Astrocyte (in vitro differentiated cells and primary cell): ENCODE measurements at regions not wholly inside any gene's neighbourhood (a gene's known extent, or its start where the extent isn't known, plus 50 kb on each side); places are given as distances from the start of the nearest gene placed in this dataset.

Experiments
- EZH2 ChIP-seq: IDR thresholded peaks from 2 replicates; pipeline ENCODE4 v1.6.1; 2012; ENCODE audit warnings: mild to moderate bottlenecking, low read length, inconsistent platforms; ENCODE audit not compliant: insufficient read depth
- TF ChIP-seq, protein P1 (sequence below): IDR thresholded peaks from 2 replicates; pipeline ENCODE4 v1.5.1; 2011; ENCODE audit warnings: low read depth, mild to moderate bottlenecking, inconsistent platforms, low read length, moderate library complexity; ENCODE audit not compliant: insufficient read depth

GRCh38 chrX:145953628-145954027 lies 136.0 kb downstream of the SLITRK2 start:
- TF ChIP-seq, protein P1, sequence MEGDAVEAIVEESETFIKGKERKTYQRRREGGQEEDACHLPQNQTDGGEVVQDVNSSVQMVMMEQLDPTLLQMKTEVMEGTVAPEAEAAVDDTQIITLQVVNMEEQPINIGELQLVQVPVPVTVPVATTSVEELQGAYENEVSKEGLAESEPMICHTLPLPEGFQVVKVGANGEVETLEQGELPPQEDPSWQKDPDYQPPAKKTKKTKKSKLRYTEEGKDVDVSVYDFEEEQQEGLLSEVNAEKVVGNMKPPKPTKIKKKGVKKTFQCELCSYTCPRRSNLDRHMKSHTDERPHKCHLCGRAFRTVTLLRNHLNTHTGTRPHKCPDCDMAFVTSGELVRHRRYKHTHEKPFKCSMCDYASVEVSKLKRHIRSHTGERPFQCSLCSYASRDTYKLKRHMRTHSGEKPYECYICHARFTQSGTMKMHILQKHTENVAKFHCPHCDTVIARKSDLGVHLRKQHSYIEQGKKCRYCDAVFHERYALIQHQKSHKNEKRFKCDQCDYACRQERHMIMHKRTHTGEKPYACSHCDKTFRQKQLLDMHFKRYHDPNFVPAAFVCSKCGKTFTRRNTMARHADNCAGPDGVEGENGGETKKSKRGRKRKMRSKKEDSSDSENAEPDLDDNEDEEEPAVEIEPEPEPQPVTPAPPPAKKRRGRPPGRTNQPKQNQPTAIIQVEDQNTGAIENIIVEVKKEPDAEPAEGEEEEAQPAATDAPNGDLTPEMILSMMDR, result no peak
- no peak for TF ChIP-seq EZH2
